HepG2 (cell line): ENCODE measurements at regions not wholly inside any gene's neighbourhood (a gene's known extent, or its start where the extent isn't known, plus 50 kb on each side); places are given as distances from the start of the nearest gene placed in this dataset.

Source experiments
- ATAC-seq: fragments of 200-7000 bp; cut with Tn5 transposase; 3 replicates; pipeline ENCODE4 v1.9.1; 2020; ENCODE audit warnings: mild to moderate bottlenecking, moderate library complexity
- BruUV-seq: library from RNA; stranded (reverse); fragments of 400-500 nt; replicated peaks from 2 replicates; lab custom pipeline; 2021; lab: Mats Ljungman, UMichigan
- CTCF ChIA-PET: fragments of 300-600 bp; formaldehyde crosslinking; extraction: SDS; loops from one replicate; lab custom pipeline; 2021; ENCODE audit warnings: low total read pairs, inconsistent platforms, low intra/inter-chr PET ratio; lab: Yijun Ruan, JAX
- POLR2A ChIA-PET: fragments of 350-600 bp; sonication (Branson Sonifier 250); formaldehyde crosslinking; loops from one replicate; lab custom pipeline; 2020; ENCODE audit warnings: antibody characterized with exemption, inconsistent platforms; lab: Yijun Ruan, JAX
- DNase-seq: peaks from one replicate; pipeline ENCODE4 v3.0.0-alpha.2; 2015; ENCODE audit warnings: low spot score
- FAIRE-seq: peaks from 3 replicates; lab custom pipeline; 2011; peaks lifted over from hg19 to GRCh38; lab: Jason Lieb, UNC
- H2AFZ ChIP-seq: one replicate; pipeline ENCODE4 v1.6.1; 2011; ENCODE audit warnings: low read length, inconsistent platforms
- H3K27ac ChIP-seq: fragments of 300-600 bp; 3 replicates; pipeline ENCODE4 v1.8.0; 2011; ENCODE audit warnings: mixed run types, mild to moderate bottlenecking, mixed read lengths, low read length, inconsistent platforms; ENCODE audit not compliant: insufficient read depth; ENCODE audit errors: extremely low read length
- H3K27me3 ChIP-seq, 2 experiments: fragments of 200-600 bp in 1 of 2; 2 replicates in 1 of 2; 3 replicates in 1 of 2; pipeline versions ENCODE4 v1.6.0 to v1.8.0; 2011; ENCODE audit warnings: low read length in 2 of 2, mild to moderate bottlenecking in 2 of 2, moderate library complexity in 2 of 2, inconsistent platforms in 1 of 2; ENCODE audit not compliant: insufficient read depth in 2 of 2, control insufficient read depth in 1 of 2
- H3K36me3 ChIP-seq, 2 experiments: fragments of 200-600 bp in 1 of 2; replicated peaks in 1 of 2; 2 replicates in 1 of 2; 3 replicates in 1 of 2; pipeline versions ENCODE4 v1.5.1 to v1.8.0; 2011; ENCODE audit warnings: low read length in 2 of 2, inconsistent platforms in 1 of 2; ENCODE audit not compliant: insufficient read depth in 2 of 2, control insufficient read depth in 1 of 2
- H3K4me1 ChIP-seq: 2 replicates; pipeline ENCODE4 v1.5.1; 2012; ENCODE audit warnings: low read length, inconsistent platforms; ENCODE audit not compliant: insufficient read depth
- H3K4me2 ChIP-seq: 2 replicates; pipeline ENCODE4 v1.6.0; 2011; ENCODE audit warnings: low read depth, low read length, inconsistent platforms
- H3K4me3 ChIP-seq, 3 experiments: fragments of 200-600 bp in 1 of 3; sonication (generic), shearing (Covaris generic) in 1 of 3; replicated peaks in 1 of 3; 2 replicates each; pipeline ENCODE4 v1.5.1; 2011 to 2016; ENCODE audit warnings: low read length in 3 of 3, inconsistent platforms in 2 of 3, low read depth in 2 of 3, mild to moderate bottlenecking in 2 of 3, control low read depth in 1 of 3, mixed read lengths in 1 of 3; ENCODE audit not compliant: insufficient read depth in 1 of 3
- H3K79me2 ChIP-seq: one replicate; pipeline ENCODE4 v1.6.1; 2011; ENCODE audit warnings: low read length, inconsistent platforms; ENCODE audit not compliant: insufficient read depth
- H3K9ac ChIP-seq: 2 replicates; pipeline ENCODE4 v1.6.0; 2011; ENCODE audit warnings: mild to moderate bottlenecking, low read depth, low read length, inconsistent platforms; ENCODE audit not compliant: insufficient read depth
- H3K9me3 ChIP-seq: 2 replicates; pipeline ENCODE4 v1.5.1; 2012; ENCODE audit warnings: mild to moderate bottlenecking, low read length
- H4K20me1 ChIP-seq: 2 replicates; pipeline ENCODE4 v1.6.0; 2011; ENCODE audit warnings: inconsistent platforms, mild to moderate bottlenecking, low read length, moderate library complexity; ENCODE audit not compliant: insufficient read depth
- EHMT2 ChIP-seq: fragments of 200-600 bp; sonication (generic); IDR thresholded peaks from 2 replicates; pipeline ENCODE4 v1.7.0; 2017; ENCODE audit warnings: antibody characterized with exemption, low read depth, low read length, borderline replicate concordance
- HOXA3 ChIP-seq: sonication (generic); formaldehyde crosslinking; IDR thresholded peaks from 2 replicates; pipeline ENCODE4 v1.5.0; 2020; ENCODE audit warnings: missing genetic modification reagents
- MTA3 ChIP-seq: sonication (generic); formaldehyde crosslinking; IDR thresholded peaks from 2 replicates; pipeline ENCODE4 v1.4.0; 2020; ENCODE audit warnings: missing genetic modification reagents
- PTBP1 ChIP-seq: fragments of 200-400 bp; formaldehyde crosslinking; IDR thresholded peaks from 2 replicates; pipeline ENCODE4 v1.6.1; 2018; ENCODE audit warnings: low read length, low read depth; ENCODE audit not compliant: poor library complexity, severe bottlenecking
- ZBTB7A ChIP-seq: sonication (generic); formaldehyde crosslinking; IDR thresholded peaks from 2 replicates; pipeline ENCODE4 v1.8.0; 2022; ENCODE audit warnings: mild to moderate bottlenecking, missing genetic modification reagents
- ZSCAN9 ChIP-seq: IDR thresholded peaks from 2 replicates; pipeline ENCODE4 v1.6.1; 2016; ENCODE audit warnings: borderline replicate concordance
- WGBS: methylation state at CpG from one replicate; pipeline ENCODE4 v1.1.6; 2017; ENCODE audit warnings: low lambda C conversion rate; 5-methylcytosine and 5-hydroxymethylcytosine counted together
- in situ Hi-C: cut with HindIII; loops from 2 replicates; pipeline ENCODE4 v1.10.0; 2017; ENCODE audit warnings: low pct_unique_long_range_greater_than_20kb; ENCODE audit not compliant: extremely low pct_ligation_motif_present
- intact Hi-C: fragments of 100-400 bp; cut with micrococcal nuclease; formaldehyde crosslinking; loops from one replicate; pipeline ENCODE4 v1.10.0; 2022; ENCODE audit not compliant: unreplicated experiment
- TF ChIP-seq, protein P1 (sequence below): IDR thresholded peaks from 2 replicates; pipeline ENCODE4 v1.6.1; 2016; ENCODE audit warnings: missing compliant biosample characterization, missing genetic modification reagents, borderline replicate concordance
- TF ChIP-seq, protein P2 (sequence below): sonication (generic); formaldehyde crosslinking; conservative IDR thresholded peaks from 2 replicates; pipeline ENCODE4 v1.8.0; 2022; ENCODE audit warnings: mild to moderate bottlenecking, moderate library complexity, missing genetic modification reagents
- TF ChIP-seq, protein P3 (sequence below), 2 experiments: sonication (generic) in 1 of 2; formaldehyde crosslinking in 1 of 2; IDR thresholded peaks; 2 replicates each; pipeline versions ENCODE4 v1.6.1 to v1.9.0; 2014 to 2022; ENCODE audit warnings: antibody characterized with exemption in 1 of 2, borderline replicate concordance in 1 of 2, inconsistent platforms in 1 of 2, low read depth in 1 of 2, missing genetic modification reagents in 1 of 2

DNA sequence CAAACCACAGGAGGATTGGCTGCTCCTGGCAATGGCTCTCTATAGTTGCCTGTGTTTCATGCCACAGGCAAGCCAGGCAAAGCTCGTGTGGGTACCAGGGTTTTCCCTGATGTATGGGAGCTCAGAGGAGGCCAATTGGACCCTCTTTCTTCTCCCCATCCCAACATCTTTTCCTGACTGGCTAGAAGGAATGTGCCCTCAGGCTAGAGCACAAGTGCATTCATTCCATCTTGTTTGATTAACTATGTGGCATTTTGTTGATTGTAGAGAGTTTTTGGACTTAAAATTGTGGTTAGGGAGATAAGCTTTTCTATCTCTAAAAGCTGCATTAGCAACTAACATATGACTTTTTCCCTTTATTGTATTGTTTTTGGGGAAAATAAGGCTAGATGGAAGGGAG lies 561.3 kb downstream of the PSAT1 start:
- H3K4me3 ChIP-seq: no peak overlapping the region
- no peak overlapping the region for H3K9ac ChIP-seq
- H4K20me1 ChIP-seq: no peaks in the 10 kb centered on the region
- DNase-seq: no peak
- no TSS peak for BruUV-seq
- H3K27me3 ChIP-seq: peaks cover 0 to 6% of the 10 kb centered on the region in 2 experiments; a peak in 1 of 5 replicates
- no peak for TF ChIP-seq HOXA3 (CRISPR knock-in tag)
- no peak for TF ChIP-seq PTBP1
- no peak for TF ChIP-seq ZSCAN9 (CRISPR knock-in tag)
- TF ChIP-seq, protein P1, sequence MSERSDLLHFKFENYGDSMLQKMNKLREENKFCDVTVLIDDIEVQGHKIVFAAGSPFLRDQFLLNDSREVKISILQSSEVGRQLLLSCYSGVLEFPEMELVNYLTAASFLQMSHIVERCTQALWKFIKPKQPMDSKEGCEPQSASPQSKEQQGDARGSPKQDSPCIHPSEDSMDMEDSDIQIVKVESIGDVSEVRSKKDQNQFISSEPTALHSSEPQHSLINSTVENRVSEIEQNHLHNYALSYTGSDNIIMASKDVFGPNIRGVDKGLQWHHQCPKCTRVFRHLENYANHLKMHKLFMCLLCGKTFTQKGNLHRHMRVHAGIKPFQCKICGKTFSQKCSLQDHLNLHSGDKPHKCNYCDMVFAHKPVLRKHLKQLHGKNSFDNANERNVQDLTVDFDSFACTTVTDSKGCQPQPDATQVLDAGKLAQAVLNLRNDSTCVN (CRISPR knock-in tag): no peak
- TF ChIP-seq, protein P2, sequence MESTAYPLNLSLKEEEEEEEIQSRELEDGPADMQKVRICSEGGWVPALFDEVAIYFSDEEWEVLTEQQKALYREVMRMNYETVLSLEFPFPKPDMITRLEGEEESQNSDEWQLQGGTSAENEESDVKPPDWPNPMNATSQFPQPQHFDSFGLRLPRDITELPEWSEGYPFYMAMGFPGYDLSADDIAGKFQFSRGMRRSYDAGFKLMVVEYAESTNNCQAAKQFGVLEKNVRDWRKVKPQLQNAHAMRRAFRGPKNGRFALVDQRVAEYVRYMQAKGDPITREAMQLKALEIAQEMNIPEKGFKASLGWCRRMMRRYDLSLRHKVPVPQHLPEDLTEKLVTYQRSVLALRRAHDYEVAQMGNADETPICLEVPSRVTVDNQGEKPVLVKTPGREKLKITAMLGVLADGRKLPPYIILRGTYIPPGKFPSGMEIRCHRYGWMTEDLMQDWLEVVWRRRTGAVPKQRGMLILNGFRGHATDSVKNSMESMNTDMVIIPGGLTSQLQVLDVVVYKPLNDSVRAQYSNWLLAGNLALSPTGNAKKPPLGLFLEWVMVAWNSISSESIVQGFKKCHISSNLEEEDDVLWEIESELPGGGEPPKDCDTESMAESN (CRISPR knock-in tag): no peak
- TF ChIP-seq MTA3: no peak
- TF ChIP-seq ZBTB7A (CRISPR knock-in tag): no peak
- TF ChIP-seq EHMT2: no peak
- TF ChIP-seq, protein P3, sequence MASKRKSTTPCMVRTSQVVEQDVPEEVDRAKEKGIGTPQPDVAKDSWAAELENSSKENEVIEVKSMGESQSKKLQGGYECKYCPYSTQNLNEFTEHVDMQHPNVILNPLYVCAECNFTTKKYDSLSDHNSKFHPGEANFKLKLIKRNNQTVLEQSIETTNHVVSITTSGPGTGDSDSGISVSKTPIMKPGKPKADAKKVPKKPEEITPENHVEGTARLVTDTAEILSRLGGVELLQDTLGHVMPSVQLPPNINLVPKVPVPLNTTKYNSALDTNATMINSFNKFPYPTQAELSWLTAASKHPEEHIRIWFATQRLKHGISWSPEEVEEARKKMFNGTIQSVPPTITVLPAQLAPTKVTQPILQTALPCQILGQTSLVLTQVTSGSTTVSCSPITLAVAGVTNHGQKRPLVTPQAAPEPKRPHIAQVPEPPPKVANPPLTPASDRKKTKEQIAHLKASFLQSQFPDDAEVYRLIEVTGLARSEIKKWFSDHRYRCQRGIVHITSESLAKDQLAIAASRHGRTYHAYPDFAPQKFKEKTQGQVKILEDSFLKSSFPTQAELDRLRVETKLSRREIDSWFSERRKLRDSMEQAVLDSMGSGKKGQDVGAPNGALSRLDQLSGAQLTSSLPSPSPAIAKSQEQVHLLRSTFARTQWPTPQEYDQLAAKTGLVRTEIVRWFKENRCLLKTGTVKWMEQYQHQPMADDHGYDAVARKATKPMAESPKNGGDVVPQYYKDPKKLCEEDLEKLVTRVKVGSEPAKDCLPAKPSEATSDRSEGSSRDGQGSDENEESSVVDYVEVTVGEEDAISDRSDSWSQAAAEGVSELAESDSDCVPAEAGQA (IDR thresholded peaks at IDR 0.05; ENCODE audit: low read depth): no peak
- TF ChIP-seq, protein P3 (CRISPR knock-in tag; IDR thresholded peaks at IDR 0.05; ENCODE audit: borderline replicate concordance): no peak
- no CpG with 5 or more reads among the region's 1 CpG for WGBS
- in situ Hi-C loops: no loop called here
- no peak overlapping the region for H2AFZ ChIP-seq
- ATAC-seq: no peak
- CTCF ChIA-PET: no interaction called here
- POLR2A ChIA-PET: no interaction called here
- H3K36me3 ChIP-seq: no peaks in the 10 kb centered on the region
- FAIRE-seq: no peak
- no peaks in the 10 kb centered on the region for H3K79me2 ChIP-seq
- intact Hi-C loops: no loop called here
- no peak overlapping the region for H3K27ac ChIP-seq
- no peaks in the 10 kb centered on the region for H3K9me3 ChIP-seq
- H3K4me1 ChIP-seq: no peaks in the 10 kb centered on the region
- no peak overlapping the region for H3K4me2 ChIP-seq
